GM04503 (cell line): ENCODE measurements at regions not wholly inside any gene's neighbourhood (a gene's known extent, or its start where the extent isn't known, plus 50 kb on each side); places are given as distances from the start of the nearest gene placed in this dataset.
"Not testable (repeated sequence)": the region's sequence is repeated elsewhere in the genome, so short reads cannot be mapped to it uniquely, and the experiment has no call there.

Experiments
- DNase-seq: peaks from one replicate; pipeline ENCODE4 v3.0.0-alpha.2; 2012; ENCODE audit warnings: low read depth

DNA sequence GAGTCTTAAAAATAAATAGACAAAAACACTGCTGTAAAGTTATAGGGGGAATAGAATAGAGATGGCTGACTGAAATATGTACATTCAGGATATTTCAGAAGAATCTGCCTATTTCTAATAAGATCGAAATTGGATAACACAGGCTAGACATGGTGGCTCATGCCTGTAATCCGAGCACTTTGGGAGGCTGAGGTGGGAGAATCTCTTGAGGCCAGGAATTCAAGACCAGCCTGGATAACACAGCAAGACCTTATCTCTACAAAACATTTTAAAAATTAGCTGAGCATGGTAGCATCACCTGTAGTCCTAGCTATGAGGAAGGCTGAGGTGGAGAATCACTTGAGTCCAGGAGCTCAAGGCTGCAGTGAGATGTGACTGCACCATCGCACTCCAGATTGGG lies 146.6 kb upstream of the CCDC150 start:
- DNase-seq: no peak

DNA sequence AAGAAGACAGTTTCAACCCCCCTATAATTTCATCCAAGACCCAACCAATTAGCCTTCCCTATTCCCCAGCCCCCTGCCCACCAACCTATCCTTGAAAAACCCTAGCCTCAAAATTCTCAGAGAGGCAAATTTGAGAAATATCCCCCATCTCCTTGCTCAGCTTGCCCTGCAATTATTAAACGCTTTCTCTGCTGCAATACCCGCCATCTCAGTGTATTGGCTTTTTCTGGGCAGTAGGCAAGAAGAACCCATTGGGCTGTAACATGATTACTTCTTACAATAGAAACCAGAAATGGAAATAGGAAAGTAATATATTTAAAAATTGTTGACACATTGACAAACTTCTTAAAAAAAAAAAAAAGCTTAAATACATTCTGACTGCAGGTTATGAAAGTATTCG lies 140.6 kb upstream of the CCDC150 start:
- DNase-seq: no peak

DNA sequence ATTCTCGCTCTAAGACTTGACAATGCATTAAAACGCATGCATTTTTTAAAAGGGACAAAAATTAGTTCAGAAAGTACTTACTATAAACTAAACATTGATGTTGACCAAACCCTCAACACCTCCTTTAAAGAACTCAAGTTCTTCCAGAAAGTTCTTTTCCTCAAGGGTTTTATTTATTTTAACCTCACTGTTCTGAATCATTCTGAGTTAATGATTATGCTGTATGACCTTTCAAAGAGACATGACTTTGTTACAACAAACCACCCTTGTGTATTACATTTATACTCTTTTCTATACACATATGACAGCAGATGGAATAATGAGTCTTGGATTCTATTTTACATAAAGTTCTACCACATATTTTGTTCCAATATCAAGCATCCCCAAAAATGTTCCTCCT lies 139.8 kb upstream of the CCDC150 start:
- no peak for DNase-seq

DNA sequence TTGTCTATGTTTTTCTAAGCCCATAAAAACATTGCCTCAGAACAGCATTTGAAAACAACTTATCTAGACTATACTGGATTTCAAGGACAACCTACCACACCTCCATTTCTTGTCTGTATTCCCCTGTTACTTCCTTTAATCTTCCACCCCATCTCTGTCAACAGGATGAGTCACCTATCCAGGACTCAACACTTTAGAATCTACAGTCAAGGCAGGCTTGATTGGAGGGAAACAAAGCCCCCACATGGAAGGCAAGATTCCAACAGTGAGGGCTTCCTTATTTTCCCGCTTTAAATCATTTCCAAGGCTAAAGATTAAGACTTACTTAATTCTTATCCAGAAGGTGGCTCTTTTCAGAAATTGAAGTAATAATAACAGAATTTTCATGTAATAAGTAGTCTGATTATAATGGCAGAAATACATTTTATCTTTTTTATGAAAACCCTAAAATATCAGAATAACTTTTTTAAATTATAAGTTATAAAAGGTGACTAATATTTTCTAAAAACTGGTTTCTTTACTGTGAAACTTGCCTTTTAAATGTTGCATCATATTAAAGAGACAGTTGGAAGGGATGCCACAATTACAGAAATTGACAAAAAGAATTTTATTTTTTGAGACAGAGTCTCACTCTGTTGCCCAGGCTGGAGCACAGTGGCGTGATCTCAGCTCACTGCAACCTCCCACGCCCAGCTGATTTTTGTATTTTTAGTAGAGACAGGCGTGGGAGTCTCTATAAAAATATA lies 138.7 kb upstream of the CCDC150 start:
- no peak for DNase-seq

DNA sequence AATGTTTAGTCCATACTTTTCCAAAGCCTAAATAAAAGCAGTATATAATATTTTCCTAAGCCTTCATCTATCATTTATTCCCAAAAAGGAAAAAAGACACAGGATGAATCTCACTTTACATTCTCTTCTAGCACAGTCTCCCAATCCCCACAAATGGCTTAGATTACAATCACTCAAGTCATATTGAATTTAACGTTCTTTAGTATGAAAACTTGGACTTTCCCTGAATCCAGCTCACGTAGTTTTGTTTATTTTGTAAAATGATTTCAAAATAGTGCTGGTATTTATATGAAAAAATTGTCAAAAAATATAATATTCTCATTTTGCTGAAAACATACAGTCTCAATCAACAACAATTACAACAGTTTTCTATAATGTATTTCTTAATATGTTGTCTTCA lies 137.7 kb upstream of the CCDC150 start:
- no peak for DNase-seq

DNA sequence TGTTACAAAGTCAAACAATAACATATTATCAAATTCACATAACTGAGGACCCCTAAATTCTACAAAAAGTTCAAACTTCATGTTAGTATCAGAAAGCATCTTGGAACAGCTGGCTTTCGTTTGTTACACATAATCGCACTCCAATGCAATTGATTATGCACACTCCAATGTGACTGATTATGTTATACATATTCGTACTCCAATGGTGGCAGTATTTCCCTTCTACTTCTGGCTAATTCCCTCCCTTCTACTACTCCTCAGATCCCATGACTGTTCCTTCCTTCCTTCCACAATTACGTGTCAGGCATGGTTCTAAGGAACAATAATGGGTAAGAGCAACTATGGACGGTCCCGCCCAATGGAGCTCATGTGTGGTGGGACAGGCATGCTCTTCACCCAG lies 137.1 kb upstream of the CCDC150 start:
- no peak for DNase-seq

DNA sequence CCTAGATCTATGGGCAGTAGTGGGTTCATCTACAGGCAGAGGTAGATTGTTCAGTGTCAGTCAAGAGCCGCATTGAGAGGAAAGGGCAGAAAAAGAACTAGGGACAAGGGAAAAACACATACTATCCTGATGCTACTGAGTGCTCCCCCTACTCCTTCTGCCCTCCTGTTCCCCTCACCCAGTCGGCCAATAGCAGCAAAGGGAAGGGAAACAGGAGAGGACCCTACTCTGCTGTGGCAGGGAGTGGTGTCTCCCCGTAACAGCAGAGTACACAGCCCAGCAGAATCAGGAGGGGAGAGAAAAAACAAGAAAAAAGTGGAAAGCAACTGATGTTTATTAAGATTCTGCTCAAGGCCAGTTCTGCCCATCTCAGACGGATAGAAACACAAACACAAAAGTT lies 136.1 kb upstream of the CCDC150 start:
- DNase-seq: no peak

DNA sequence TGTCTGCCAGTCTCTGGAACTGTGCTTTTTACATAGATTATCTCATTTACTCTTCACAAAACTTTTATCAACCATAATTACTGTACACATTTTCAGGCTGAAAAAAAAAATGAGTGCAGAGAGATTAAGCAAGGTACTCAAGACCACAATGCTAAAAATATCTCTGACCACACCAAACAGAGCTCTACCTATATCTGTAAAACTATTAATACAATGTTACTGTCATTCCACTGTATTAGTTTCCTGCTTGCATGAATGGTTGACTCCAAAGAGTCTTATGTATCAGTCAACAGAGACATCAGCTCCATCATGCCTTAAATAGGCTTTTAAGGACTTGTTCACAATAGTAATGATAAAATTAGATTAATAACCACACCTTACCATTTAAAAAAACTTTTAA lies 134.7 kb upstream of the CCDC150 start:
- DNase-seq: no peak

DNA sequence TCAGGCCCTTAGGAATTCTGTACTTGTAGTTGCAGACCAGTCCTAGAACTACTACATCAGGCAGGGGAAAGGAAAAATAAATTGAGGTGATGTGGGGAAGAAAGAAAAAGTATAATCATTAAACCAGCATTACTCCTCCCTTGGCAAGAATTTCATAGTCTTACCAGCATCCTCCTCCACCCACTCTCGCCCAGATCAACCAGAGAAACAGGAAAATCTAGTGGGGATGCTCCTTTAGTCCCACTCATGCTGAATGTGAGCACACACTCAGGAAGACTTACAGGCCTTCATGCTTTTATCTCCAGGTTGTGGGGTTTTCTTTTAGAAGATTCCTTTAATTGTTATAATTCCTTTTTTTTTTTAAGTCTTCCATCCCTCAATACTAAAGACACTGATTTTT lies 129.3 kb upstream of the CCDC150 start:
- no peak for DNase-seq

DNA sequence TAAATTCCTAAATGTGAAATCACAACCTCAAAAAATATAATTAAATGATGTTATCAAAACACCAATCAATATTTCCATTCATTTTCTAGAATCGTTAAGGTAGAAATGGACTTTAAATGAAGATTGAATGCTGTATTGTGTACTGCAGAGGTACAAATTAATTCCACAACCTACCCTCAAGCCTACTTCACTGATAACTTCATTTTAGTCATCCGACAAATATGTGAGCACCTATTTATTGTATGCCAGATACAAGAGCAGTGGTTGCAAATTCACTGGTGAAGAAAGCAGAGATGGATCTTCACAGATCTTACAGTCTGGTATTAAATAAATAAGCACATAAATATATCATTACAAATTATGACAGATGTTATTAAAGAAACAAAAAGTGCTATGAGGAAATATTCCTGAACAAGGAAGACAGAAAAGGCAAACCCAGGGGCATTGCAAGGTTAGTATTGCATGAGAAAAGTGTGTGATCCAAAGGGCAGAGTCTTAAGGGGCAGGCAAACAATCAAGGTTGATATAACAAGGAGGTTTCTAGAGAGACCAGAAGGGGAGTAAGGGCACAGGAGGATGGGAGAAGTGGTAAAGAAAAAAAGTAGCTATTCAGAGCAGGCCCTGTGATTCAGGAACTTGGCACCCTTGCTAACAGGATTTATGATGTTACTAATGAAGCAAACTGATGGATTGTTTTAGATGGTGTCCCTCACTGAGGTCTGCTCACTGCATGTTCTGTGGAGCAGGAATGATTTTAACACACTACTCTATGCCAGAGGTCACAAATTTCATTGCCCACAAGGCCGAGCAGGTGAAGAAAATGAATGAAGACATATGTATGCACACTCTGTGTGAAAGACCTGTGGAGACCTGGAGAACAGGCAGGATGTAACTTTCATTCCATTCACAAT lies 128.0 kb upstream of the CCDC150 start:
- DNase-seq: no peak

DNA sequence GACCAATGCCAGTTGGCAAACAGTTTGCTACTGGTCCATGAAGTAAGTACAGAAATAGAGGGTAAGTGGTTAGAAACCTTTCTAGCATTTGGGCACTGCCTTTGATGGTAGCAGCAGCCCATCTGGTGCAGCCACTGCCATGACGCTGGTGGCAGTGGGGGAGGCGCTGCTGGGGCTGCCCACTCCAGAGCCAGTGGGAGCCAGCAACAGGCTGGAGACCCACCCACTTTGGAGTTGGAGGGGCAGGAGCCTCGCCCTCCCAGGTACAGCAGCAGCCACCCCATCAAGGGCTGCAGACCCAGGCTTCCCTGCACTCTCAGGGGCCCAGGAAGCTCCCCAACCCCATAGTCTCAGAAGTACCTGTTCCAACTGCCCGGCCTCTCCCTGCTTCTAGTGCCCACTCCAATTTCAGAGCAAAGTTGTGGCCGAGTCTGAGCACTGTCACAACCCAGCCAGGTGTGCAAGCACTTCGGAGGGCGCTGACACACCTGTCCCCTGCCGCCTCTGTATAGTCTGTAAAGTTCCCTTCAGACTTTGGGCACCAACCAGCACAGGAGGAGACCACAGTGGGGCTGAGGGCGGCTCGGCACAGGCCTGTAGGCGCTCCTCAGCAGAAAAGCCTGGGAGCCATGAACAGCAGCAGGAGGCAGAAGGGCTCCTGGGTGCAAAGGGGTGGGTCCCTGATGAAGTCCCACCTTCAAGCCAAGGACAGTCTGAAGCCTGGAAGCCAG lies 125.6 kb upstream of the CCDC150 start:
- no peak for DNase-seq

DNA sequence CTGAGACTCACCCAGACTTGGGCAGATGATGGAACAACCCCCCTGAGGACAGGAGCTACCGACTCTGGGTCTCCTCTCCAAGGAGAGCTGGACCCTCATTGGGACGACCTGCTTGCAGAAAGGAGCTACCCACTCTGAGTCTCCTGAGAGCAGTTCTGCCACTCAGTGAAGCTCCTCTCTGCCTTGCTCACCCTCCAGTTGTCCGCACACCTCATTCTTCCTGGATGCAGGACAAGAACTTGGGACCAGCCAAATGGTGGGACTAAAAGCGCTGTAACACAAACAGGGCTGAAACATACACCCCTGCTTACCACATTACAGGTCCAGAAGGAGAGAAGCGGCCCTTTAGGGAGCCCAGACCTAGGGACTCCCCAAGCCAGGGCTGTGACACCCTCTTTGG lies 124.9 kb upstream of the CCDC150 start:
- DNase-seq: no peak

DNA sequence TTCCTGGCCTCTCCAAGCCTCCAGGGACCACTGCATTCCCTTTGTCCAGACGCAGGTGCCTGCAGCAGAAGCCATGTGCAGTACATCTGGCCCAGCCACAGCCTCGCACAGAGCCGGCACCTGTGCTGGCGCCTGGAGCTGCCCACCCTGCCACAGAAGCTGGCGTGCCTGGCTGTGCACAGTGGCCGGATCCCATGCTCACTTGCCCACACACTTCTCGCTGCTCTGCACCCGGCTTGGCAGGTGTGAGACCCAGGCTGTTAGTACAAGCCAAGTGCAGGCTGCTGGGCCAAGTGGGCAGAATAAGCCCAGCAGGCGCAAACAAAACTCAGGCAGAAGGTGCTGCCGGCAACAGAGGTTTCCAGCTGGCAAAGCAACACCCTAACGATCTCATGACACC lies 124.5 kb upstream of the CCDC150 start:
- no peak for DNase-seq

DNA sequence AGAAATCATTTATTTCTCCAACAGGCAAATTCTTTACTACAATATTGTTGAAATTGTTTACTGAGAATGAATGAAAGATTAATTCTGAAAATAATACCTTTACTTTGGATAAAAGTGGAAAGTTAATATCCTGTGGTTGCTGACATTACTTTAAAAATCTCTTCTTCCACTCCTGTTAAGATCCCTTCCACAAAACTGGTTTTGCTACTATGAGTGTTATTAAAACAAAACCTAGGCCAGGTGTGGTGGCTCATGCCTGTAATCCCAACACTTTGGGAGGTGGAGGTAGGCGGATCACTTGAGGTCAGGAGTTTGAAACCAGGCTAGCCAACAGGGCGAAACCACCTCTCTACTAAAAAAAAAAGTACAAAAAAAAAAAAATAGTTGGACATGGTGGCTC lies 123.9 kb upstream of the CCDC150 start:
- no peak for DNase-seq

DNA sequence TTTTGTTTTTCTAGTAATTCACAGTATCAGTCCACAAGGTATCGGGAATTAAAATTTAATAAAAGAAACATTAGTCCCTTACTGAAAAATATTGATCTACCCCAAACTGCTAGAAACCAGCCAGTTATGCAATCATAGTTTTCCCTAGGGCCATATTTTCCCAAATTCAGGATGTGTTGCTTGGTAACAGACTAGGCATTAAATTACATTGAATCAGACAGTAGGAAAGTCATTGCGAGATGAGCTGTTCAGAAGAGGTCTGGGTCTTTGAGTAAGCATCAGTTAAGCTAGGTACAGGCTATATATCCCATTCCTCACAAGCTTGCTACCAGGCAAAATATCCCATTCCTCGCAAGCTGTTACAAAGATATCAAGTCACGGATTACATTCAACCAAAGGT lies 123.0 kb upstream of the CCDC150 start:
- DNase-seq: peak; percentile 3

DNA sequence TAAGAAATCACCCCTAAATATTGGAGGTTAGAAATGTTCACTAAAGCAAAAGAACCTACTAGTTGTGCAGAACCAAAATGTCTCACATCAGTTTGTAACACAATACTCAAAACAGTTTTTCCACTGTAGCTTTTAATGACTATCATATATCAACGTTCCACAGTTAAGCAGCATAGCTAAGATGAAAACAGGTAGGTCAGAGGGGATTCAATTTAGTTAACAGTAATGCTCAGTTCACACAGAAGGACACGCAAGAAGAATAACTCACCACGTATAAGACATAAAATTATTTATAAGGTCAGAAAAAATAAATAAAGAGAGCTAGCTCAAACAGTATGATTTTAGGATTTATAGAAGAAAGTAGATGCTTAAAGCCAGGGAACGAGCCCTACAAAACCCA lies 118.9 kb upstream of the CCDC150 start:
- no peak for DNase-seq

DNA sequence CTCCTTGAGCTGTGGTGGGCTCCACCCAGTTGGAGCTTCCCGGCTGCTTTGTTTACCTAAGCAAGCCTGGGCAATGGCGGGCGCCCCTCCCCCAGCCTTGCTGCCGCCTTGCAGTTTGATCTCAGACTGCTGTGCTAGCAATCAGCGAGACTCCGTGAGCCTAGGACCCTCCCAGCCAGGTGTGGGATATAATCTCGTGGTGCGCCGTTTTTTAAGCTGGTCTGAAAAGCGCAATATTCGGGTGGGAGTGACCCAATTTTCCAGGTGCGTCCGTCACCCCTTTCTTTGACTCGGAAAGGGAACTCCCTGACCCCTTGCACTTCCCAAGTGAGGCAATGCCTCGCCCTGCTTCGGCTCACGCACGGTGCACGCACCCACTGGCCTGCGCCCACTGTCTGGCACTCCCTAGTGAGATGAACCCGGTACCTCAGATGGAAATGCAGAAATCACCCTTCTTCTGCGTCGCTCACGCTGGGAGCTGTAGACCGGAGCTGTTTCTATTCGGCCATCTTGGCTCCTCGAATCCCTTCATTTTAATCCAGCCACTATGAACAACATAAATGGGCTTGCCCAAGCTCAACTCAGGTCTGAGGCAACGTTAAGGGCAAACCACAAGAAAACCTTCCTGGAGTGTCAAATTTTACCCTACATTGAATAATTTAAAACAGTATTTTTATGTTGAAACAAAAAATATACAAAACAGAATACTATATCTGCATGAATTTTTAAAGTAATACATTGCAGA lies 112.4 kb upstream of the CCDC150 start:
- not testable (repeated sequence) for DNase-seq

DNA sequence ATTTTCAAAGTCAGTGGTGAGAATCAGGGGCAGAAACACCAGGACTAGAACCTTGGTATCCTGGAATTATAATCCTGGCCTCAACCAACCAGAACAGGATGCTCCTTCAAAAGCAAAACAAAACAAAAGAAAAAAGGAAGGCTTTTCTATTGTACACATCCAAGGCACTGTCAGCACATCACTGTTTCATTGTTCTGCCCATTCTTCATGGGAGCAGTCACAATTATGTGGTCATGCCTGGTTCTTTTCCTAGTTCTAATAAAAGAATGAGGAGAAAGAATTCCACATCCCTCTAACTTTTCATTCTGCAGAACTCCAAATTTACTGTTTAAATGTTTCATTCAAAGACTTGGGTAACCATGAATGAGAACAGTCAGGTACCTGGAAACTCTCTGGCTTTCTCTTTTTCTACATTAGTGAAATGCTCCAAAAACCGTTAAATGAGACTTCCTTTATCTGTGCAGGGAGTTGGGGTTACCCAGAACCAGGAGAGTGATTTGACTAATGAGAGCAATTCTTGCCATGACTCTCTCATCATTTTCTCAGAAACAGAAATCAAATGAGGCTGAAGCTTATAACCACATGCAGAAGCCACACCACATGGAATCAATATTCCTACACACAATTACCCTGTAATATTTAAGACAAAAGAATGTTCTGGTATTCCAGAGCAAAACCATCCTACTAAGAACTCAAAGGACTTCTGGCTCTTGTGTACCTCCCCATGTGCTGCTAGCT lies 110.9 kb upstream of the CCDC150 start:
- no peak for DNase-seq

DNA sequence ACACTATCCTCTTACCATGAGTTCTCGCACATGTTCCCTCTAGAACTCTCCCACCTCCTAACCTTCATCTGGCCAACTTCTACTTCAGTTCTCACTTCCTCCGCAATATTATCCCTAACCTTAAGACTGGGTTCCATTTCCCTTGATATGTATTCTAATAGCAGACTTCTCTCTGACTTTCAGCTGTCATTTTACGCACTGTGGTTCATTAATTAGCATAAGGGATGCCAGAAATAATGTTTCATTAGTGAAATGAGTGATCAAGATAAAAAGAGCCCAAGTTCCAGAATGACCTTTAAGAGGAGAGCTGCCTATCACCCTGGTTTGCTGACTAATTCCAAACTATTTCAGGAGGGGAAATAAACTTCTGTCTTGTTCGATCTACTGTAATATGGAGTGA lies 108.6 kb upstream of the CCDC150 start:
- DNase-seq: no peak

DNA sequence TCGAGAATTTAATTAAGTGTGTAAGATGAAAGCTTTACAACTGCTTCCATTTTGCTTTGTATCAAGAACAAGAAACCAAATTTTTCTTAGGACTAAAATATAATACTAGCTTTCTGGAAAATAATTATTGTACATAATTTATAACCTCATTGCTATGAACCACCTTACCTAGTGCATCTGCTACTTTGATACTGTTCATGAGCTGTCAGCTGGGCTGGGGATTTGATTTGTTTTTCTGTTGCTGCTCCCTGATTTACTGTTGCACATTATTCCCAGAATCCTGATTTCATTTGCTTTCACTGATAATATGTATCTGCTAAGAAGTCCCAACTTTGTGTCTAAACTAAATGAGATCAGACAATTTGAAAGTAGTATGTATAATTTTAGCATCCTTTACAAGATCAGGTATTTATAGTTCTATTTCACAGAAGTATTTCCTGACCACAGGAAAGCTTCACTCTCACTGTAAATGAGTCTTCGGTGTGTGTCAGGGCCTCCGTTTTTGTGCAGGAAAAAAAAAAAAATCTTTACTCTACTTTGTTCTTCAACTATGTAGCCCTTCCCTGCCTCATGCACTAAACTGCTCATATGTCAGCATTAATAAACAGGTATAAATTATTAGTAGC lies 105.6 kb upstream of the CCDC150 start:
- no peak for DNase-seq

DNA sequence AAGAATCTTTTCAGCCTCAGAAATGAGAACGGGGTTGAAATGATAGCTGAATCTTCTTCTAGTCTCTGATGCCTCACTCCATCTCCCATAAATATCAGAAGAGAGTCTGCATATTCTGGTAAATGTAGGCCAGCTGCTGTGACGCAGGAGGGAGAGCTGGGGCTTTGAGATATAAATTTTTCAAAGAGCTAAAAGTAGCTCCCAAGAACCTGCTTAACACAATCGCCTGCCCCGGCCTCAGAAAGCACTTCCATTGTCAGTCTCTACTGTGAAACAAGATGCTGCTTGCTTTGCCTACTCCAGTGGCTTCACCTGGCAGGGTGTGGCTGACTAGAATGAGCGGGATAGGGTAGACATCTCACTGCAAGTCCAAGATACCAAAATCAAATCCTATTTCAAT lies 105.0 kb upstream of the CCDC150 start:
- no peak for DNase-seq
